ENCODE measurements at regions not wholly inside any gene's neighbourhood (a gene's known extent, or its start where the extent isn't known, plus 50 kb on each side); places are given as distances from the start of the nearest gene placed in this dataset.

- TF ChIP-seq ZNF747 (tag by site-specific recombination; IDR thresholded peaks at IDR 0.05) (no peak), ZNF621 (tag by site-specific recombination; IDR thresholded peaks at IDR 0.05) (no peak), HOXA7 (CRISPR knock-in tag; IDR thresholded peaks at IDR 0.05; ENCODE audit: borderline replicate concordance) (no peak), HOXC10 (CRISPR knock-in tag; IDR thresholded peaks at IDR 0.05) (no peak), TSHZ1 (tag by site-specific recombination; IDR thresholded peaks at IDR 0.05; ENCODE audit: borderline replicate concordance) (no peak), ZNF558 (tag by site-specific recombination; IDR thresholded peaks at IDR 0.05) (no peak)
- TF ChIP-seq, protein P1, sequence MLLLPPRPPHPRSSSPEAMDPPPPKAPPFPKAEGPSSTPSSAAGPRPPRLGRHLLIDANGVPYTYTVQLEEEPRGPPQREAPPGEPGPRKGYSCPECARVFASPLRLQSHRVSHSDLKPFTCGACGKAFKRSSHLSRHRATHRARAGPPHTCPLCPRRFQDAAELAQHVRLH (tag by site-specific recombination; IDR thresholded peaks at IDR 0.05) = no peak
Measured at GRCh38 chr22:11626422-11626773, 3901.6 kb upstream of the OR11H1 start.

Measured in HEK293 (cell line).